ENCODE measurements at regions not wholly inside any gene's neighbourhood (a gene's known extent, or its start where the extent isn't known, plus 50 kb on each side); places are given as distances from the start of the nearest gene placed in this dataset.
A peak's percentile ranks its signal among the peaks of the same experiment; 100 is the strongest.

GRCh38 chr22:48323746-48324145 is 1503.9 kb downstream of the BRD1 start:
- H3K36me3 Mint-ChIP-seq = peaks cover 2% of the 10 kb centered on the region

GRCh38 chr22:48322907-48323306 is 1504.8 kb downstream of the BRD1 start:
- Mint-ChIP-seq H3K27me3 (peaks cover 1% of the 10 kb centered on the region), H3K36me3 (no peaks in the 10 kb centered on the region), H3K27ac (no peak overlapping the region)

More at GRCh38 chr22:48323746-48324145, 1503.9 kb downstream of the BRD1 start:
- Mint-ChIP-seq H3K27me3 (no peaks in the 10 kb centered on the region), H3K27ac (no peak overlapping the region), H3K9me3 (peaks cover 1 to 15% (median 10%) of the 10 kb centered on the region in 3 donors), H3K4me3 (no peak overlapping the region), H3K4me1 (no peaks in the 10 kb centered on the region)

DNA sequence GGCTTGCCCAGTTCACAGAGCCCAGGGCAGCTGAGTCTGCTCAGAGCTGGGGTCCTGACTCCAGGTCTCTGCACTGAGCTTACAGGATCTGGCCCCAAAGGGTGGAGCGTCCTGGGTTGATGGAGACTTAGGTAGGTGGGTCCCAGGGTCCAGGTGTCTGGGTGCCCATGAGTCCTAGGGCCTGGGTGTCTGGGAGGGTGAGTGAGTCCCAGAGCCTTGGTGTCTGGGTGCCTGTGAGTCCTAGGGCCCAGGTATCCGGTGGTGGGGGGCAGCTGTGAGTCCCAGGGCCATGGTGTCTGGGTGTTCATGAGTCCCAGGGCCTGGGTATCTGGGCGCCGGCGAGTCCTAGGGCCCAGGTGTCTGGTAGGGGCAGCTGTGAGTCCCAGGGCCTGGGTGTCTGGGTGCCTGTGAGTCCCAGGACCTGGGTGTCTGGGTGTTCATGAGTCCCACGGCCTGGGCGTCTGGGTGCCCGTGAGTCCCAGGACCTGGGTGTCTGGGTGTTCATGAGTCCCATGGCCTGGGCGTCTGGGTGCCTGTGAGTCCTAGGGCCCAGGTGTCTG is 1505.6 kb downstream of the BRD1 start:
- H3K9me3 Mint-ChIP-seq = peaks cover 1 to 10% (median 4%) of the 10 kb centered on the region in 3 donors

More at GRCh38 chr22:48322907-48323306, 1504.8 kb downstream of the BRD1 start:
- H3K9me3 Mint-ChIP-seq = peaks cover 1 to 10% (median 4%) of the 10 kb centered on the region in 3 donors
- no peaks in the 10 kb centered on the region for H3K4me1 Mint-ChIP-seq
- H3K4me3 Mint-ChIP-seq = no peak overlapping the region

GRCh38 chr22:48320683-48321451 is 1506.8 kb downstream of the BRD1 start:
- Mint-ChIP-seq H3K27ac (no peak overlapping the region), H3K9me3 (peaks cover 1 to 10% (median 4%) of the 10 kb centered on the region in 3 donors), H3K4me3 (no peak overlapping the region), H3K4me1 (no peaks in the 10 kb centered on the region), H3K36me3 (no peaks in the 10 kb centered on the region), H3K27me3 (peaks cover 1% of the 10 kb centered on the region)

More for the DNA sequence above, 1505.6 kb downstream of the BRD1 start:
- Mint-ChIP-seq H3K4me3 (no peak overlapping the region), H3K4me1 (no peaks in the 10 kb centered on the region), H3K27ac (no peak overlapping the region), H3K36me3 (no peaks in the 10 kb centered on the region), H3K27me3 (peaks cover 1% of the 10 kb centered on the region)

DNA sequence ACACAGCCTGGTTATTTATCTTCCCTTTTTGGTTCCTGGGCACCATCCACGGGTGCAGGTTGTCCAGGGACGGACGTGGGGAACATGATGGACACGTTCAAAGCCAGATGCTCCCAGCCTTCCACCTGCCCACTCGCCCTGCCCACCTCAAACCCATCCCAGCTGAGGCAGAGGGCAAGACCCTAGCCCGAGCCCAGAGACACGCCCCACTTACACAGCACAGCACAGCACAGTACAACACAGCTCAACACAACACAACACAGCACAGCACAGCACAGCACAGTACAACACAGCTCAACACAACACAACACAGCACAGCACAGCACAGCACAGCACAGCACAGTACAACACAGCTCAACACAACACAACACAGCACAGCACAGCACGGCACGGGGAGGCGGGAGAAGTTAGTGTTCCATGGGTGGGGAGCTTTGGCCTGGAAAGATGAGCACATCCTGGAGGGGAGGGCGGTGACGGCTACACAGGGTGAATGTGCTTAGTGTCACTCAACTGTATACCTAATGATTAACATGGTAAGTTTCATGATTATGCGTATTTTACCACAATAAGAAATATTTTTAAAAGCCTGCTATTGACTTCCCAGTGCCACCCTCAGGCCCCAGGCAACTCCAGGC is 1507.5 kb downstream of the BRD1 start:
- no peaks in the 10 kb centered on the region for H3K36me3 Mint-ChIP-seq
- no peak overlapping the region for H3K4me3 Mint-ChIP-seq
- no peak overlapping the region for H3K27ac Mint-ChIP-seq
- peaks cover 1% of the 10 kb centered on the region for H3K27me3 Mint-ChIP-seq
- H3K9me3 Mint-ChIP-seq = peaks cover 0 to 10% (median 1%) of the 10 kb centered on the region in 3 donors
- H3K4me1 Mint-ChIP-seq = no peaks in the 10 kb centered on the region

DNA sequence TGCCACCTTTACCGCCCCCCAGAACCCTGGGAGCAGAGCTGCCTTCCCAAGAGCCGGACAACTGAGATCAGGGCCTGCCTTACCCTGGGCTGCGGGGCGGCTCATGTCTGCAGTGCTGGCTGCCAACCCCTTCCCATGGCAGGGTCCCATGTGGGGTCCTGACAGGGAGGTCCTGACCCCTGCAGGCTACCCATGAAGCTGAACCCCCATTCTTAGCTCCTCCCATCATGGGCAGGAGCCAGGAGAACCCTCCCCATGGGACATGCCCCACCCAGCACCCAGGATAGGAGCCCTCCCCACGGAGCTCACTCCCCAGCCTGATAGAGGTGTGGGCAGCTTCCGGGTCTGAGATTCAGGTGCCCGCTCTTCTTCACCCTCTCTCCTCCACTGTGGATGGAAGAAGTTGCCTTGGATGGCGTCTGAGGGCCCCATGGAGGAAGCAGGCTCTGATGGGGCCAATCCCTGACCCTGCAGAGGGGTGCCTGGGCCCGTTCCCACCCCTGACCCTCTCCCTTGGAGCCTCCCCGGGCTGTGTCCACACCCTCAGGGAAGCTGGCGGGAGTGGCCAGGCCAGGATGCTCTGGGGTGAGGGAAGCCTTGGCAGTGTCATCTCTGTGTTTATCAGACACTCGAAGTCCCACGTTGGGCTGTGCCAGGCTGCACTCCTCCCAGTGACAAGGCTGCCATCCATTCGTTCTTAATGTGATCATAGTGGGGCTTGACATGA is 1508.2 kb downstream of the BRD1 start:
- H3K27ac Mint-ChIP-seq = no peak overlapping the region
- peaks cover 1% of the 10 kb centered on the region for H3K27me3 Mint-ChIP-seq
- H3K4me3 Mint-ChIP-seq = no peak overlapping the region
- peaks cover 0 to 11% (median 0%) of the 10 kb centered on the region in 3 donors for H3K9me3 Mint-ChIP-seq
- H3K36me3 Mint-ChIP-seq = no peaks in the 10 kb centered on the region
- H3K4me1 Mint-ChIP-seq = no peaks in the 10 kb centered on the region

DNA sequence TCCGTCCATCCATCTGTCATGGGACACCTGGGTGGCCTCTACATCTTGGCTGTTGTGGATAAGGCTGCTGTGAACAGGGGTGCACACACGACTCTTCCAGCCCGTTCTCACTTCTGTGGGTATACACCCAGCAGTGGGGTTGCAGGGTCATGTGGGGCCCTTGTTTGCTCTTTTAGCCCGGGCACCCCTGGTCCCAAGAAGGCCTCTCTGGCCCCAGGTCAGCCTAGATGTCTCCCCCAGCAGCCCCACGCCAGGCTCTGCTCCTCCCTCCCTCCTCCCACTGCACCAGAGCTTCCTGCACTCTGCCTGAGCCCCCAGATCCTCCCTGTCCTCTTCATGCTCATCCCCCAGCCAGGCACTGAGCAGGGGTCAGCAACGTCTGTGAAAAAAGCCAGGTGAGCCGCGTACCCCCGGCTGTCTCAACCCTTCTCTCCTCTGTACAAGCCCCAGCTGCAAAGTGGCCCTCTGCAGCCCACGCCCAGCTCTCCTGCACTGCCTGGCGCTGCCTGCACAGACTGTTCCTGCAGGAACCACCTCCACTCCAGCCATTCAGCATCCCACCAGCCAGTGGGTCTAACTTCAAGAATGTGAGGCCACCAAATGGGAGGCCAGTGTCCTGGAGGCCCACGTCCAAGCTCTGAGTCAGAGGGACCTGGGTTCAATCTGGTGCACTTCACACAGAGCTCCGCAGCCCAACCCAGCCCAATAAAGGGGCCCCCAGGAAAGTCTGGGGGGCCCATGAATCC is 1508.9 kb downstream of the BRD1 start:
- Mint-ChIP-seq H3K27me3 (peaks cover 1% of the 10 kb centered on the region), H3K27ac (no peak overlapping the region), H3K4me3 (no peak overlapping the region), H3K9me3 (peaks cover 0 to 10% (median 0%) of the 10 kb centered on the region in 3 donors), H3K36me3 (no peaks in the 10 kb centered on the region), H3K4me1 (no peaks in the 10 kb centered on the region)

- peaks cover 1% of the 10 kb centered on the region for H3K27me3 Mint-ChIP-seq
- no peak overlapping the region for H3K27ac Mint-ChIP-seq
- H3K4me1 Mint-ChIP-seq = no peaks in the 10 kb centered on the region
- peaks cover 0 to 10% (median 5%) of the 10 kb centered on the region in 3 donors for H3K9me3 Mint-ChIP-seq
- no peaks in the 10 kb centered on the region for H3K36me3 Mint-ChIP-seq
- H3K4me3 Mint-ChIP-seq = no peak overlapping the region
These were observed 1509.5 kb downstream of the BRD1 start for GRCh38 chr22:48318173-48318572.

GRCh38 chr22:48316257-48317250 is 1511.1 kb downstream of the BRD1 start:
- Mint-ChIP-seq H3K27me3 (peaks cover 1% of the 10 kb centered on the region), H3K4me1 (no peaks in the 10 kb centered on the region), H3K4me3 (no peak overlapping the region), H3K9me3 (peaks cover 1 to 16% (median 10%) of the 10 kb centered on the region in 3 donors), H3K27ac (no peak overlapping the region), H3K36me3 (no peaks in the 10 kb centered on the region)

DNA sequence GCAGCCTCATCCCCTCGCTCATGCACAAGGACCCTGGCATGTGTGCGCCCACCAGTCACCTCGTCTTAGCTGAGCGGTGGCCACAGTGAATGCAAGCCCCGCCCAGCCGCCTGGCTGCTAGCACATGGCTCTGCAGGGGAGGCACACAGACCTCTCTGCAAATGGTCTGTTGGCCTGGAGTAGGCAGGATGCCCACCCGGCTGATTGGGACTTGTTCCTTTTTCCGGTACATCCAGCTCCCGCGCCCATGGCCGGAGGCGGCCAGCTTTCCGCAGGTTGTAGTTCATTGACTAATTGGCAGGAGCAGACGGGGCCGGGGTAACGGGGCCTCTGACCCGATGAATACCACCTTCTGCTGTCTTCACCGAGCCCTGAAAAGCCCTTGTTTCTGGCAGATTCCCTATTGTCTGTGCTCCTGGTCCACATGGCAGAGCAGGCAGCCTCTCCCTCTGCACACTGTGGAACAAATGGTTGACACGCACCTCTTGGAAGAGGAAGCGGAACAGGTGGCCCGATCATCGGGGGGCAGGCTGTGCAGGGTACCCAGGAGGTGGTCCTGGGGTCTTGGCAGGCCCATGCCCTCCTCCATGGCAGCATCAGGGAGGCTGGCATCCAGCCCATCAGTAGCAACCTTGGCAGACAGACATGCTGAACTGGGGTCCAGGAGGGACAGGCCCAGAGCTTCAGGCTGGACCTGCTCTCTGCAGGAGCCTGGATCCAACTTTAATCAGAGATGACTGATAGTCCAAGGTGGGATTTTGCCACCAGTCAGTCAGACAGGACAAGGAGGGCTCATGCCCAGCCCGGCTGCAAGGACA is 1512.0 kb downstream of the BRD1 start:
- Mint-ChIP-seq H3K4me3 (no peak overlapping the region), H3K27ac (no peak overlapping the region), H3K9me3 (peaks cover 1 to 22% (median 14%) of the 10 kb centered on the region in 3 donors), H3K4me1 (peaks cover 0 to 2% (median 0%) of the 10 kb centered on the region in 3 donors), H3K27me3 (peaks cover 1% of the 10 kb centered on the region), H3K36me3 (no peaks in the 10 kb centered on the region)

DNA sequence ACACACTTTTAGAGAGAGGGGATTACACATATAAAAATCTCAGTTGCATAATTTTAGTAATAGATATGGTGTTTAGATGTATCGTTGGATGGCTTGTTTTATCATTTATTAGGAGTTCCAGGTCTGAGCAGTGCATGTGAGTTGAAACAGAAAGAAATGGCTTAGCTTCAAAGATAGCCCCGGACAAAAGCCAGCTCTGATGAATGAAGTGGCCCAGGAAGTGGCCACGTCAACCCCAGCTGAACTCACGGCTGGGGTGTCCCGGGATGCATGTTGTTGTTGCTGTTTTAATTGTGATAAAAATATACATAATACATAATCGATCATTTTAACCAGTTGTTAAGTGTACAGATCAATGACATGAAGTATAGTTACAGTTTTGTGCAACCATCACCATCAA is 1513.6 kb downstream of the BRD1 start:
- peaks cover 1% of the 10 kb centered on the region for H3K27me3 Mint-ChIP-seq
- H3K4me1 Mint-ChIP-seq = peaks cover 0 to 2% (median 0%) of the 10 kb centered on the region in 3 donors
- no peak overlapping the region for H3K27ac Mint-ChIP-seq
- H3K4me3 Mint-ChIP-seq = no peak overlapping the region
- no peaks in the 10 kb centered on the region for H3K36me3 Mint-ChIP-seq
- H3K9me3 Mint-ChIP-seq = peaks cover 1 to 22% (median 14%) of the 10 kb centered on the region in 3 donors

DNA sequence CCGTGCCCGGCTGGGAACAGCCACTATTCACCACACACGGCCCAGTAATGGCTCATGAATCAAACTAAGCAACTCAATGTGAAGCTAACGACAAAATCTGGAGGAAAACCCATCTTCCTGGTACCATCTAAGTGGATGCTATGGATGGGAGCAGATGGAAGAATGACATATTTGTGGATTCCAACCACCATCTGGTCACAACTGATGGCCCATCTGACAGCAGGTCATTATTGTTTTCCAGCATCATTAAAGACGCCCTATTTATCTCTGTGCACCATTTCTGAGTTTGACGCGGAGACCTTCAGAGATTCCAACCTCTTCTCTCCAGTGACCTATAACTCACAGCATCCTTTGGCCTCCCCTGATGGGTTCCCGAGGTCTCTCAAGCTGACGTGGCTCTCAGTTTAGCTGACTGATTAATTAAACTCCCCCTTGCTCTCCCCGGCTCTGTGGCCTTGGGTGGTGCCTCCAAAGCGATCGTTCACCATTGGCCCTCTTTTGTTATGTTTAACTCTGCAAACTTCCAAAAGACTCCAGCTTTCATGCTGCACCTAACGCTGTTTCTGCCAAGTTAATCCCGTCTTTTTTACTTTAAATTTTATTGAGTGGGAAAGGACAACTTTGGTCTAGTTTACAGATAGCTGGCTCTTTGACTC is 1514.4 kb downstream of the BRD1 start:
- Mint-ChIP-seq H3K27ac (peak overlapping the region in 1 of 3 donors; percentile 75), H3K27me3 (peaks cover 1% of the 10 kb centered on the region), H3K4me1 (peaks cover 0 to 2% (median 0%) of the 10 kb centered on the region in 3 donors), H3K36me3 (no peaks in the 10 kb centered on the region), H3K4me3 (peak overlapping the region in 1 of 4 donors; percentile 39), H3K9me3 (peaks cover 1 to 22% (median 14%) of the 10 kb centered on the region in 3 donors)
